Astrocyte (in vitro differentiated cells and primary cell): ENCODE measurements at regions not wholly inside any gene's neighbourhood (a gene's known extent, or its start where the extent isn't known, plus 50 kb on each side); places are given as distances from the start of the nearest gene placed in this dataset.

ENCODE experiments used
- DNase-seq: peaks from one replicate; pipeline ENCODE4 v3.0.0-alpha.2; 2010; ENCODE audit warnings: low read depth
- FAIRE-seq: peaks from 2 replicates; lab custom pipeline; 2011; peaks lifted over from hg19 to GRCh38; lab: Jason Lieb, UNC
- H2AFZ ChIP-seq: 2 replicates; pipeline ENCODE4 v1.6.0; 2012; ENCODE audit warnings: low read depth, low read length, inconsistent platforms
- H3K27ac ChIP-seq: 2 replicates; pipeline ENCODE4 v1.5.1; 2011; ENCODE audit warnings: low read depth, low read length, inconsistent platforms
- H3K27me3 ChIP-seq: 2 replicates; pipeline ENCODE4 v1.6.0; 2011; ENCODE audit warnings: low read length, inconsistent platforms; ENCODE audit not compliant: insufficient read depth
- H3K36me3 ChIP-seq: 2 replicates; pipeline ENCODE4 v1.5.1; 2011; ENCODE audit warnings: low read length, inconsistent platforms; ENCODE audit not compliant: insufficient read depth
- H3K4me1 ChIP-seq: 2 replicates; pipeline ENCODE4 v1.5.1; 2011; ENCODE audit warnings: low read length, inconsistent platforms; ENCODE audit not compliant: insufficient read depth
- H3K4me2 ChIP-seq: 2 replicates; pipeline ENCODE4 v1.6.0; 2012; ENCODE audit warnings: low read length, inconsistent platforms
- H3K4me3 ChIP-seq: 2 replicates; pipeline ENCODE4 v1.5.1; 2011; ENCODE audit warnings: low read depth, mild to moderate bottlenecking, low read length, inconsistent platforms; ENCODE audit not compliant: insufficient read depth
- H3K79me2 ChIP-seq: 2 replicates; pipeline ENCODE4 v1.6.0; 2012; ENCODE audit warnings: mild to moderate bottlenecking, low read length, inconsistent platforms; ENCODE audit not compliant: insufficient read depth
- H3K9ac ChIP-seq: 2 replicates; pipeline ENCODE4 v1.6.0; 2012; ENCODE audit warnings: mild to moderate bottlenecking, low read length, inconsistent platforms
- H3K9me3 ChIP-seq: 2 replicates; pipeline ENCODE4 v1.5.1; 2012; ENCODE audit warnings: low read depth, mild to moderate bottlenecking, low read length, inconsistent platforms; ENCODE audit not compliant: insufficient read depth
- H4K20me1 ChIP-seq: 2 replicates; pipeline ENCODE4 v1.6.0; 2012; ENCODE audit warnings: low read length, inconsistent platforms; ENCODE audit not compliant: insufficient read depth
- H3K27ac Mint-ChIP-seq: one replicate; pipeline ENCODE4 v1.8.0; 2021; ENCODE audit warnings: mild to moderate bottlenecking, mixed read lengths; ENCODE audit not compliant: unreplicated experiment
- H3K27me3 Mint-ChIP-seq: one replicate; pipeline ENCODE4 v1.8.0; 2021; ENCODE audit warnings: low read depth, mixed read lengths; ENCODE audit not compliant: unreplicated experiment
- H3K36me3 Mint-ChIP-seq: one replicate; pipeline ENCODE4 v1.8.0; 2021; ENCODE audit warnings: low read depth, mixed read lengths; ENCODE audit not compliant: unreplicated experiment
- H3K4me1 Mint-ChIP-seq: one replicate; pipeline ENCODE4 v1.8.0; 2021; ENCODE audit warnings: low read depth, mixed read lengths; ENCODE audit not compliant: unreplicated experiment
- H3K4me3 Mint-ChIP-seq: one replicate; pipeline ENCODE4 v1.8.0; 2021; ENCODE audit warnings: mild to moderate bottlenecking, moderate library complexity, mixed read lengths; ENCODE audit not compliant: unreplicated experiment
- H3K9me3 Mint-ChIP-seq: one replicate; pipeline ENCODE4 v1.8.0; 2021; ENCODE audit warnings: mild to moderate bottlenecking, mixed read lengths; ENCODE audit not compliant: unreplicated experiment
- CTCF ChIP-seq: IDR thresholded peaks from 2 replicates; pipeline ENCODE4 v1.5.1; 2011; ENCODE audit warnings: low read depth, mild to moderate bottlenecking, inconsistent platforms, low read length, moderate library complexity; ENCODE audit not compliant: insufficient read depth
- EZH2 ChIP-seq: IDR thresholded peaks from 2 replicates; pipeline ENCODE4 v1.6.1; 2012; ENCODE audit warnings: mild to moderate bottlenecking, low read length, inconsistent platforms; ENCODE audit not compliant: insufficient read depth

DNA sequence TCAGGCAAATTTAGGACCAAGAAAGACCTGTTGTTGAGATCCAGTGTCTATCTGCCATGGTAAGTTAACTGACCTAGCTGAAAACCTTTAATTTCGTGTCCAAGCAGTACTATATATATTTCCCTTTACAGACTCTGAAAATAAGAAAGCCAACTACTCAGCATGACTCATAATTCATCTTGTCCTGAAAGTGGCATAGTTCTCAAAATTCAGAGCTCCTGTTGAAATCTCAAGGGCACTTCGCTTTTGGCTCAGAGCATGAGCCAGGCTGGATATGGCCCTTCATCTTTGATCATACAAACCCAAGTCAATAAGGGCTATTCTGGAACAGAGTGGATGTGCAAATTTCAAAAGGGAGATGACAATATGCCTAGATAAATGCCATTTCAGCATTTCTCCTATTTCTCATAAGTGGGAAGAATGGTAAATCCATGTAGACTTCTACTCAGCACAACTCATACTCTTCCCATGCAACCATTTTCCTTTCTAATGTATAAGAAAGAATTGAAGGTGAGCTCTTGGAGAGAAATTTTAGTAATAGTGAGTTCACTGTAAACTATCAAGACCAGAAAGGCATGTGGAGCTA lies 567.9 kb upstream of the DAB2 start:
- Mint-ChIP-seq H3K36me3 (no peaks in the 10 kb centered on the region), H3K4me3 (no peak overlapping the region)
- no peaks in the 10 kb centered on the region for H3K9me3 ChIP-seq

GRCh38 chr5:39986614-39987013 lies 561.8 kb upstream of the DAB2 start:
- Histone ChIP-seq H3K79me2 (no peaks in the 10 kb centered on the region), H3K36me3 (no peaks in the 10 kb centered on the region), H3K9ac (no peak overlapping the region), H3K4me3 (no peak overlapping the region), H3K27me3 (no peaks in the 10 kb centered on the region), H4K20me1 (no peaks in the 10 kb centered on the region), H2AFZ (no peak overlapping the region), H3K27ac (no peak overlapping the region), H3K4me1 (no peaks in the 10 kb centered on the region), H3K4me2 (no peak overlapping the region), H3K9me3 (no peaks in the 10 kb centered on the region)
- Mint-ChIP-seq H3K4me1 (no peaks in the 10 kb centered on the region), H3K27me3 (no peaks in the 10 kb centered on the region), H3K4me3 (no peak overlapping the region), H3K9me3 (no peaks in the 10 kb centered on the region), H3K27ac (no peak overlapping the region), H3K36me3 (no peaks in the 10 kb centered on the region)
- TF ChIP-seq CTCF (no peak), EZH2 (no peak)
- DNase-seq (no peak), FAIRE-seq (no peak)

More for the DNA sequence above, 567.9 kb upstream of the DAB2 start:
- Histone ChIP-seq H4K20me1 (no peaks in the 10 kb centered on the region), H3K4me3 (no peak overlapping the region), H3K27me3 (no peaks in the 10 kb centered on the region), H2AFZ (no peak overlapping the region), H3K4me2 (no peak overlapping the region), H3K27ac (no peak overlapping the region), H3K79me2 (no peaks in the 10 kb centered on the region), H3K36me3 (no peaks in the 10 kb centered on the region), H3K9ac (no peak overlapping the region), H3K4me1 (no peaks in the 10 kb centered on the region)
- no peak for FAIRE-seq
- no peaks in the 10 kb centered on the region for H3K4me1 Mint-ChIP-seq
- TF ChIP-seq EZH2 = no peak
- H3K9me3 Mint-ChIP-seq = no peaks in the 10 kb centered on the region
- no peak overlapping the region for H3K27ac Mint-ChIP-seq
- no peak for DNase-seq
- H3K27me3 Mint-ChIP-seq = no peaks in the 10 kb centered on the region

- H3K4me2 ChIP-seq = no peak overlapping the region
- no peak for DNase-seq
- H4K20me1 ChIP-seq = no peaks in the 10 kb centered on the region
- no peak for FAIRE-seq
- Mint-ChIP-seq H3K36me3 (no peaks in the 10 kb centered on the region), H3K27me3 (no peaks in the 10 kb centered on the region), H3K4me1 (peaks cover 4% of the 10 kb centered on the region), H3K9me3 (no peaks in the 10 kb centered on the region), H3K27ac (no peak overlapping the region), H3K4me3 (no peak overlapping the region)
- no peaks in the 10 kb centered on the region for H3K79me2 ChIP-seq
- H3K9ac ChIP-seq = no peak overlapping the region
- no peaks in the 10 kb centered on the region for H3K4me1 ChIP-seq
- H3K4me3 ChIP-seq = no peak overlapping the region
- H3K9me3 ChIP-seq = no peaks in the 10 kb centered on the region
- H2AFZ ChIP-seq = no peak overlapping the region
- H3K36me3 ChIP-seq = no peaks in the 10 kb centered on the region
- no peak for TF ChIP-seq EZH2
- no peaks in the 10 kb centered on the region for H3K27me3 ChIP-seq
- H3K27ac ChIP-seq = no peak overlapping the region
Observed at GRCh38 chr5:39980056-39980455, 555.3 kb upstream of the DAB2 start.
